Astrocyte (in vitro differentiated cells and primary cell): ENCODE measurements at regions not wholly inside any gene's neighbourhood (a gene's known extent, or its start where the extent isn't known, plus 50 kb on each side); places are given as distances from the start of the nearest gene placed in this dataset.

Experiments
- DNase-seq: peaks from one replicate; pipeline ENCODE4 v3.0.0-alpha.2; 2010; ENCODE audit warnings: low read depth
- FAIRE-seq: peaks from 2 replicates; lab custom pipeline; 2011; peaks lifted over from hg19 to GRCh38; lab: Jason Lieb, UNC
- H2AFZ ChIP-seq: 2 replicates; pipeline ENCODE4 v1.6.0; 2012; ENCODE audit warnings: low read depth, low read length, inconsistent platforms
- H3K27ac ChIP-seq: 2 replicates; pipeline ENCODE4 v1.5.1; 2011; ENCODE audit warnings: low read depth, low read length, inconsistent platforms
- H3K27me3 ChIP-seq: 2 replicates; pipeline ENCODE4 v1.6.0; 2011; ENCODE audit warnings: low read length, inconsistent platforms; ENCODE audit not compliant: insufficient read depth
- H3K36me3 ChIP-seq: 2 replicates; pipeline ENCODE4 v1.5.1; 2011; ENCODE audit warnings: low read length, inconsistent platforms; ENCODE audit not compliant: insufficient read depth
- H3K4me1 ChIP-seq: 2 replicates; pipeline ENCODE4 v1.5.1; 2011; ENCODE audit warnings: low read length, inconsistent platforms; ENCODE audit not compliant: insufficient read depth
- H3K4me2 ChIP-seq: 2 replicates; pipeline ENCODE4 v1.6.0; 2012; ENCODE audit warnings: low read length, inconsistent platforms
- H3K4me3 ChIP-seq: 2 replicates; pipeline ENCODE4 v1.5.1; 2011; ENCODE audit warnings: low read depth, mild to moderate bottlenecking, low read length, inconsistent platforms; ENCODE audit not compliant: insufficient read depth
- H3K79me2 ChIP-seq: 2 replicates; pipeline ENCODE4 v1.6.0; 2012; ENCODE audit warnings: mild to moderate bottlenecking, low read length, inconsistent platforms; ENCODE audit not compliant: insufficient read depth
- H3K9ac ChIP-seq: 2 replicates; pipeline ENCODE4 v1.6.0; 2012; ENCODE audit warnings: mild to moderate bottlenecking, low read length, inconsistent platforms
- H3K9me3 ChIP-seq: 2 replicates; pipeline ENCODE4 v1.5.1; 2012; ENCODE audit warnings: low read depth, mild to moderate bottlenecking, low read length, inconsistent platforms; ENCODE audit not compliant: insufficient read depth
- H4K20me1 ChIP-seq: 2 replicates; pipeline ENCODE4 v1.6.0; 2012; ENCODE audit warnings: low read length, inconsistent platforms; ENCODE audit not compliant: insufficient read depth
- H3K27ac Mint-ChIP-seq: one replicate; pipeline ENCODE4 v1.8.0; 2021; ENCODE audit warnings: mild to moderate bottlenecking, mixed read lengths; ENCODE audit not compliant: unreplicated experiment
- H3K27me3 Mint-ChIP-seq: one replicate; pipeline ENCODE4 v1.8.0; 2021; ENCODE audit warnings: low read depth, mixed read lengths; ENCODE audit not compliant: unreplicated experiment
- H3K36me3 Mint-ChIP-seq: one replicate; pipeline ENCODE4 v1.8.0; 2021; ENCODE audit warnings: low read depth, mixed read lengths; ENCODE audit not compliant: unreplicated experiment
- H3K4me1 Mint-ChIP-seq: one replicate; pipeline ENCODE4 v1.8.0; 2021; ENCODE audit warnings: low read depth, mixed read lengths; ENCODE audit not compliant: unreplicated experiment
- H3K4me3 Mint-ChIP-seq: one replicate; pipeline ENCODE4 v1.8.0; 2021; ENCODE audit warnings: mild to moderate bottlenecking, moderate library complexity, mixed read lengths; ENCODE audit not compliant: unreplicated experiment
- H3K9me3 Mint-ChIP-seq: one replicate; pipeline ENCODE4 v1.8.0; 2021; ENCODE audit warnings: mild to moderate bottlenecking, mixed read lengths; ENCODE audit not compliant: unreplicated experiment
- EZH2 ChIP-seq: IDR thresholded peaks from 2 replicates; pipeline ENCODE4 v1.6.1; 2012; ENCODE audit warnings: mild to moderate bottlenecking, low read length, inconsistent platforms; ENCODE audit not compliant: insufficient read depth
- TF ChIP-seq, protein P1 (sequence below): IDR thresholded peaks from 2 replicates; pipeline ENCODE4 v1.5.1; 2011; ENCODE audit warnings: low read depth, mild to moderate bottlenecking, inconsistent platforms, low read length, moderate library complexity; ENCODE audit not compliant: insufficient read depth

DNA sequence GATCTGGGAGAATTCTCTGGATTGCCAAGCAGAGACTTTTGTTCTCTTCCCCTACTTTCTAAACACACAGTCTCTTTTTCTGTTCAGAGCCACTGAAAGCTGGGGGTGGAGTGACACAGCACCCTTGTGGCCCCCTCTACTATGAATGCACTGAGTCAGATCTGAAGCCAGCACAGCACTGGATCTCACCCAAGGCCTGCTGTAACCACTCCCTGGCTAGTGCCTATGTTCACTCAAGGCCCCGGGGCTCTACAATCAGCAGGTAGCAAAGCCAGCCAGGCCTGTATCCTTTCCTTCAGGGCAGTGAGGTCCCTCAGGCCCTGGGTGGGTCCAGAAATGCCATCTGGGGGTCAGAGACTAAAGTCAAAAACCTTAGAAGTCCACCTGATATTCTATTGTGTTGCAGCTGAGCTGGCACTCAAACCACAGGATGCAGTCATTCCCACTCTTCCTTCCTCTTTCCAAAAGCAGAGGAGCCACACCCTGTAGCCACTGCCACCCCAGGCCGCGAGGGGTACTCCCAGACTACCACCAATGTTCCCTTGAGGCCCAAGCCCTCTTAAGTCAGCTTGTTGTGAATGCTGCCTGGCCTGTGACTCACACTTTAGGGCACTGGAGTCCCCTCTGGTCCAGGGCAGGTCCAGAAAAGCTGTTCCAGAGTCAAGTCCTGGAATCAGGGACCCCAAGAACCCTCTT lies 110.1 kb upstream of the RXFP2 start:
- Mint-ChIP-seq H3K9me3 (peaks cover 15% of the 10 kb centered on the region), H3K4me3 (no peak overlapping the region), H3K27ac (peak overlapping the region; percentile 79), H3K4me1 (peaks cover 34% of the 10 kb centered on the region), H3K36me3 (no peaks in the 10 kb centered on the region), H3K27me3 (no peaks in the 10 kb centered on the region)
- Histone ChIP-seq H3K27ac (peak overlapping the region; percentile 53), H3K4me2 (peak overlapping the region; percentile 60), H3K9ac (peak overlapping the region; percentile 20), H3K4me1 (peaks cover 26% of the 10 kb centered on the region), H2AFZ (peak overlapping the region; percentile 70), H3K27me3 (no peaks in the 10 kb centered on the region), H3K4me3 (no peak overlapping the region), H4K20me1 (no peaks in the 10 kb centered on the region), H3K79me2 (no peaks in the 10 kb centered on the region), H3K36me3 (no peaks in the 10 kb centered on the region), H3K9me3 (no peaks in the 10 kb centered on the region)
- TF ChIP-seq, protein P1, sequence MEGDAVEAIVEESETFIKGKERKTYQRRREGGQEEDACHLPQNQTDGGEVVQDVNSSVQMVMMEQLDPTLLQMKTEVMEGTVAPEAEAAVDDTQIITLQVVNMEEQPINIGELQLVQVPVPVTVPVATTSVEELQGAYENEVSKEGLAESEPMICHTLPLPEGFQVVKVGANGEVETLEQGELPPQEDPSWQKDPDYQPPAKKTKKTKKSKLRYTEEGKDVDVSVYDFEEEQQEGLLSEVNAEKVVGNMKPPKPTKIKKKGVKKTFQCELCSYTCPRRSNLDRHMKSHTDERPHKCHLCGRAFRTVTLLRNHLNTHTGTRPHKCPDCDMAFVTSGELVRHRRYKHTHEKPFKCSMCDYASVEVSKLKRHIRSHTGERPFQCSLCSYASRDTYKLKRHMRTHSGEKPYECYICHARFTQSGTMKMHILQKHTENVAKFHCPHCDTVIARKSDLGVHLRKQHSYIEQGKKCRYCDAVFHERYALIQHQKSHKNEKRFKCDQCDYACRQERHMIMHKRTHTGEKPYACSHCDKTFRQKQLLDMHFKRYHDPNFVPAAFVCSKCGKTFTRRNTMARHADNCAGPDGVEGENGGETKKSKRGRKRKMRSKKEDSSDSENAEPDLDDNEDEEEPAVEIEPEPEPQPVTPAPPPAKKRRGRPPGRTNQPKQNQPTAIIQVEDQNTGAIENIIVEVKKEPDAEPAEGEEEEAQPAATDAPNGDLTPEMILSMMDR, result no peak
- TF ChIP-seq EZH2, result no peak
- FAIRE-seq, result peak; percentile 37
- DNase-seq, result peak; percentile 56

DNA sequence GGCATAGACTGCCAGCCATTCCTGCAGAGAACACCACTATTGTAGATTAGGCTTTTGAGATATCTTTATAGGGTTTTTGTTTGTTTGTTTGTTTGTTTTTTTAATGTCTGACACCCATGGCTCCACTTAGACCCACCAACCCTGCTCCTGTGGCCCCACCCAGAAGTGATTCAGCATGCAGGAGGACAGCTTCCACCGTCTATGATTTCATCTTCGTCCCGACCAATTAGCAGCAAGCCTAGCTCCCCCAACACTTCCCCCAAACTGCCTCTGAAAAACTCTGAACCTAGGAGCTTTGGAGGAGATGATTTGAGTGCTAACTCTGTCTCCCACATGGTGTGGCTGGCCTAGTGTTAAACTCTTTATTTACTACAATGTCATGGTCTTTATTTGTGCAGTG lies 108.3 kb upstream of the RXFP2 start:
- DNase-seq (no peak), FAIRE-seq (no peak)
- Histone ChIP-seq H3K27me3 (no peaks in the 10 kb centered on the region), H3K4me3 (no peak overlapping the region), H3K9ac (no peak overlapping the region), H3K9me3 (no peaks in the 10 kb centered on the region), H3K4me1 (peaks cover 21% of the 10 kb centered on the region), H3K27ac (no peak overlapping the region), H3K4me2 (no peak overlapping the region), H2AFZ (peak overlapping the region; percentile 27), H4K20me1 (no peaks in the 10 kb centered on the region), H3K36me3 (no peaks in the 10 kb centered on the region), H3K79me2 (no peaks in the 10 kb centered on the region)
- no peaks in the 10 kb centered on the region for H3K27me3 Mint-ChIP-seq
- peaks cover 21% of the 10 kb centered on the region for H3K9me3 Mint-ChIP-seq
- H3K4me1 Mint-ChIP-seq, result peaks cover 21% of the 10 kb centered on the region
- no peaks in the 10 kb centered on the region for H3K36me3 Mint-ChIP-seq
- no peak overlapping the region for H3K4me3 Mint-ChIP-seq
- H3K27ac Mint-ChIP-seq, result no peak overlapping the region
- TF ChIP-seq, protein P1, result no peak
- no peak for TF ChIP-seq EZH2

DNA sequence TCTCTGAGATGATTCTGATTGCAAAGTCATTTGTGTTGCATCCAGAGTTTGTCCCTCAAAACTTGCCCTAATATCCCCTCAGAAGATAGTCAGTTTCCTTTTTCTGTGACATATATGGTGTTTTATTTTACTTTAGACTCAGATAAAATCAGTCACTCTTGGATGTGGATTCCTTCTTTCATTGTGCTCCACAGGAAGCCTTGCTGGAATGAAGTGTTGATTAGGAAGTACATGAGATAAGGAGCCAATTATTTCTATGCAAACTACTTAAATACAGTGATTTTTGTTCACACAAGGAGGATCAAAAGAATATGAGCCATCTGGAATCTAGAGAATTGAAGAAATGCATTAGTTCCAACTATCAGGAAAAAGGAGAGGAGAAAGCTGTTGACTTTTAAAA lies 107.6 kb upstream of the RXFP2 start:
- Histone ChIP-seq H3K4me3 (no peak overlapping the region), H3K27ac (no peak overlapping the region), H3K27me3 (no peaks in the 10 kb centered on the region), H3K4me2 (no peak overlapping the region), H3K36me3 (no peaks in the 10 kb centered on the region), H3K9me3 (no peaks in the 10 kb centered on the region), H3K79me2 (no peaks in the 10 kb centered on the region), H3K4me1 (peaks cover 19% of the 10 kb centered on the region), H2AFZ (no peak overlapping the region), H3K9ac (no peak overlapping the region), H4K20me1 (no peaks in the 10 kb centered on the region)
- Mint-ChIP-seq H3K4me1 (peaks cover 15% of the 10 kb centered on the region), H3K9me3 (peaks cover 25% of the 10 kb centered on the region), H3K4me3 (no peak overlapping the region), H3K27ac (no peak overlapping the region), H3K36me3 (no peaks in the 10 kb centered on the region), H3K27me3 (no peaks in the 10 kb centered on the region)
- DNase-seq (no peak), FAIRE-seq (no peak)
- TF ChIP-seq, protein P1, result no peak
- TF ChIP-seq EZH2, result no peak
